K562 (cell line): ENCODE measurements at regions not wholly inside any gene's neighbourhood (a gene's known extent, or its start where the extent isn't known, plus 50 kb on each side); places are given as distances from the start of the nearest gene placed in this dataset.

Experiments used
- ATAC-seq: fragments of 200-7000 bp; cut with Tn5 transposase; 3 replicates; pipeline ENCODE4 v1.9.1; 2020; ENCODE audit warnings: moderate library complexity
- BruUV-seq: library from RNA; stranded (reverse); fragments of 400-500 nt; replicated peaks from 2 replicates; lab custom pipeline; 2021; lab: Mats Ljungman, UMichigan
- CTCF ChIA-PET: fragments of 300-600 bp; formaldehyde crosslinking; extraction: SDS; loops from one replicate; lab custom pipeline; 2021; ENCODE audit warnings: low intra/inter-chr PET ratio; lab: Yijun Ruan, JAX
- POLR2A ChIA-PET: fragments of 300-600, 350-650 bp; sonication (Branson Sonifier 250); formaldehyde crosslinking; extraction: SDS; loops from one replicate; lab custom pipeline; 2021; ENCODE audit warnings: antibody characterized with exemption, inconsistent platforms; lab: Yijun Ruan, JAX
- DNase-seq, 4 experiments: peaks; one replicate each; pipeline versions ENCODE4 v3.0.0 to v3.0.0-alpha.2; 2011 to 2018; ENCODE audit warnings: low spot score in 3 of 4, mixed read lengths in 3 of 4; ENCODE audit errors: extremely low read depth in 1 of 4
- FAIRE-seq: peaks from 2 replicates; lab custom pipeline; 2011; peaks lifted over from hg19 to GRCh38; lab: Jason Lieb, UNC
- H2AFZ ChIP-seq: 2 replicates; pipeline ENCODE4 v1.6.0; 2011; ENCODE audit warnings: low read depth, low read length, control low read depth, inconsistent platforms
- H3K27ac ChIP-seq: fragments of 200-600 bp; 3 replicates; pipeline ENCODE4 v1.8.0; 2011; ENCODE audit warnings: low read depth, mild to moderate bottlenecking, control low read depth, inconsistent platforms, low read length, moderate library complexity, mixed read lengths; ENCODE audit errors: extremely low read depth
- H3K27me3 ChIP-seq, 2 experiments: fragments of 300-600 bp in 1 of 2; 2 replicates in 1 of 2; 3 replicates in 1 of 2; pipeline versions ENCODE4 v1.6.0 to v1.8.0; 2011; ENCODE audit warnings: inconsistent platforms in 2 of 2, low read length in 2 of 2, mild to moderate bottlenecking in 1 of 2, mixed read lengths in 1 of 2, moderate library complexity in 1 of 2; ENCODE audit not compliant: control insufficient read depth in 2 of 2, insufficient read depth in 2 of 2
- H3K36me3 ChIP-seq: fragments of 300-600 bp; 3 replicates; pipeline ENCODE4 v1.8.0; 2011; ENCODE audit warnings: mild to moderate bottlenecking, low read length, inconsistent platforms; ENCODE audit not compliant: control insufficient read depth, insufficient read depth
- H3K4me1 ChIP-seq, 2 experiments: fragments of 200-600 bp in 1 of 2; replicated peaks in 1 of 2; 2 replicates in 1 of 2; 3 replicates in 1 of 2; pipeline versions ENCODE4 v1.5.1 to v1.8.0; 2011; ENCODE audit warnings: inconsistent platforms in 2 of 2, low read length in 2 of 2, mild to moderate bottlenecking in 1 of 2, mixed read lengths in 1 of 2, moderate library complexity in 1 of 2; ENCODE audit not compliant: control insufficient read depth in 2 of 2, insufficient read depth in 2 of 2
- H3K4me2 ChIP-seq: 2 replicates; pipeline ENCODE4 v1.6.1; 2011; ENCODE audit warnings: low read length, control low read depth, inconsistent platforms, mixed read lengths; ENCODE audit not compliant: insufficient read depth
- H3K4me3 ChIP-seq: fragments of 200-600 bp; sonication (generic), shearing (Covaris generic); 2 replicates; pipeline ENCODE4 v1.5.1; 2016; ENCODE audit warnings: control low read depth, inconsistent platforms
- H3K79me2 ChIP-seq: fragments of 200-600 bp; 3 replicates; pipeline ENCODE4 v1.8.0; 2011; ENCODE audit warnings: low read length, inconsistent platforms; ENCODE audit not compliant: control insufficient read depth, insufficient read depth
- H3K9ac ChIP-seq, 2 experiments: 2 replicates each; pipeline versions ENCODE4 v1.6.0 to v1.6.1; 2011; ENCODE audit warnings: low read depth in 2 of 2, low read length in 2 of 2, control low read depth in 1 of 2, inconsistent platforms in 1 of 2, mild to moderate bottlenecking in 1 of 2, mixed read lengths in 1 of 2; ENCODE audit not compliant: insufficient read depth in 1 of 2
- H3K9me1 ChIP-seq: one replicate; pipeline ENCODE4 v1.6.0; 2011; ENCODE audit warnings: inconsistent platforms, mild to moderate bottlenecking, low read length, moderate library complexity; ENCODE audit not compliant: control insufficient read depth, insufficient read depth
- H3K9me3 ChIP-seq: replicated peaks from 2 replicates; pipeline ENCODE4 v1.5.1; 2011; ENCODE audit warnings: low read depth, low read length, inconsistent platforms; ENCODE audit not compliant: control insufficient read depth, insufficient read depth
- H4K20me1 ChIP-seq: replicated peaks from 2 replicates; pipeline ENCODE4 v1.6.1; 2011; ENCODE audit warnings: low read length, inconsistent platforms, mixed read lengths; ENCODE audit not compliant: control insufficient read depth, insufficient read depth
- KDM2B ChIP-seq: fragments of 250-450 bp; sonication (Bioruptor Pico); IDR thresholded peaks from 2 replicates; pipeline ENCODE4 v1.8.0; 2021; ENCODE audit warnings: mild to moderate bottlenecking, moderate library complexity
- MEIS2 ChIP-seq: fragments of 450-650 bp; IDR thresholded peaks from 2 replicates; pipeline ENCODE4 v1.6.1; 2014; ENCODE audit warnings: mild to moderate bottlenecking; ENCODE audit not compliant: partially characterized antibody
- NFE2L1 ChIP-seq: fragments of 450-650 bp; IDR thresholded peaks from 2 replicates; pipeline ENCODE4 v1.6.1; 2016; ENCODE audit warnings: missing genetic modification characterization, low read depth, mild to moderate bottlenecking, missing compliant biosample characterization, moderate library complexity, borderline replicate concordance
- NFRKB ChIP-seq: fragments of 450-650 bp; IDR thresholded peaks from 2 replicates; pipeline ENCODE4 v1.6.1; 2016; ENCODE audit warnings: low read depth
- PTRF ChIP-seq: fragments of 450-650 bp; IDR thresholded peaks from 2 replicates; pipeline ENCODE4 v1.6.1; 2016; ENCODE audit warnings: mild to moderate bottlenecking, missing genetic modification characterization, missing compliant biosample characterization
- TAF7 ChIP-seq: fragments of 450-650 bp; IDR thresholded peaks from 2 replicates; pipeline ENCODE4 v1.6.1; 2016; ENCODE audit warnings: missing genetic modification characterization, missing compliant biosample characterization
- YBX1 ChIP-seq: fragments of 450-650 bp; IDR thresholded peaks from 2 replicates; pipeline ENCODE4 v1.7.1; 2016; ENCODE audit warnings: mild to moderate bottlenecking
- ZNF696 ChIP-seq: fragments of 250-450 bp; sonication (Bioruptor Pico); conservative IDR thresholded peaks from 2 replicates; pipeline ENCODE4 v1.4.0; 2020; ENCODE audit warnings: mild to moderate bottlenecking, moderate library complexity
- WGBS: fragments of 100-300 bp; shearing (Covaris generic); methylation state at CpG from one replicate; pipeline ENCODE4 v1.1.6; 2016; ENCODE audit warnings: low coverage, mixed read lengths; ENCODE audit not compliant: insufficient coverage; ENCODE audit errors: missing lambda C conversion rate; 5-methylcytosine and 5-hydroxymethylcytosine counted together
- in situ Hi-C: fragments of 300-500 bp; cut with MboI; formaldehyde crosslinking; loops from 4 replicates; pipeline ENCODE4 v1.15.0; 2018; ENCODE audit warnings: inconsistent platforms, mixed read lengths
- intact Hi-C: fragments of 100-400 bp; cut with micrococcal nuclease; formaldehyde crosslinking; loops from 2 replicates; pipeline ENCODE4 v1.14.2; 2022
- TF ChIP-seq, protein P1 (sequence below): sonication (generic); formaldehyde crosslinking; IDR thresholded peaks from 2 replicates; pipeline ENCODE4 v1.8.0; 2022; ENCODE audit warnings: mild to moderate bottlenecking, missing genetic modification reagents
- TF ChIP-seq, protein P2 (sequence below): fragments of 450-650 bp; formaldehyde crosslinking; IDR thresholded peaks from 2 replicates; pipeline ENCODE4 v1.4.0; 2020; ENCODE audit warnings: mild to moderate bottlenecking, moderate library complexity
- TF ChIP-seq, protein P3 (sequence below): fragments of 250-450 bp; sonication (Bioruptor Pico); IDR thresholded peaks from 2 replicates; pipeline ENCODE4 v1.5.0; 2021
- TF ChIP-seq, protein P4 (sequence below): sonication (generic); formaldehyde crosslinking; IDR thresholded peaks from 2 replicates; pipeline ENCODE4 v1.8.0; 2022; ENCODE audit warnings: missing genetic modification reagents, mild to moderate bottlenecking, moderate library complexity, borderline replicate concordance

DNA sequence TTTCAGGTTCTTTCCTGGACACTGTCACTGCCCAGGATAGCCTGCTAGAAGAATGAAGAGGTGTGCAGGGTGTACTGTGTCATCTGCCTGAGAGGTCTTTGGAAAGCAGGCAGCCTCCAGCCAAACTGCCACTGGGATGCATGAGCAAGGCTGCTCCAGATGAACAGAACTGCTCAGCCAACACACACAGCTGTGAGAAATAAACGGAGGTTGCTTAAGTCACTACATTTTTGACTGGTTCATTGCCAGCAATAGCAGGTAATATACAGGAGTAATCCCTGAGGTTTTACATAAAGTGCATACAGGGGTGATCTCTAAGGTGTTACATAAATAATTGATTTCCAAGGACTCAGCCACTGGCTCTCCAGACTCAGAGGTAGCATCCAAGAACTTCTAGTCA lies 516.9 kb downstream of the BRINP3 start:
- Histone ChIP-seq H2AFZ (no peak overlapping the region), H3K27me3 (no peaks in the 10 kb centered on the region), H4K20me1 (no peaks in the 10 kb centered on the region), H3K4me1 (no peaks in the 10 kb centered on the region), H3K27ac (no peak overlapping the region), H3K9ac (no peak overlapping the region), H3K9me1 (no peaks in the 10 kb centered on the region), H3K79me2 (no peaks in the 10 kb centered on the region), H3K36me3 (no peaks in the 10 kb centered on the region), H3K9me3 (peaks cover 2% of the 10 kb centered on the region; the same call in 1 of the 2 replicates), H3K4me2 (no peak overlapping the region), H3K4me3 (no peak overlapping the region)
- in situ Hi-C loops (no loop called here), intact Hi-C loops (no loop called here)
- TF ChIP-seq, protein P1, sequence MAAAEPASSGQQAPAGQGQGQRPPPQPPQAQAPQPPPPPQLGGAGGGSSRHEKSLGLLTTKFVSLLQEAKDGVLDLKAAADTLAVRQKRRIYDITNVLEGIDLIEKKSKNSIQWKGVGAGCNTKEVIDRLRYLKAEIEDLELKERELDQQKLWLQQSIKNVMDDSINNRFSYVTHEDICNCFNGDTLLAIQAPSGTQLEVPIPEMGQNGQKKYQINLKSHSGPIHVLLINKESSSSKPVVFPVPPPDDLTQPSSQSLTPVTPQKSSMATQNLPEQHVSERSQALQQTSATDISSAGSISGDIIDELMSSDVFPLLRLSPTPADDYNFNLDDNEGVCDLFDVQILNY = no peak
- no peak for TF ChIP-seq KDM2B (CRISPR knock-in tag)
- TF ChIP-seq, protein P2, sequence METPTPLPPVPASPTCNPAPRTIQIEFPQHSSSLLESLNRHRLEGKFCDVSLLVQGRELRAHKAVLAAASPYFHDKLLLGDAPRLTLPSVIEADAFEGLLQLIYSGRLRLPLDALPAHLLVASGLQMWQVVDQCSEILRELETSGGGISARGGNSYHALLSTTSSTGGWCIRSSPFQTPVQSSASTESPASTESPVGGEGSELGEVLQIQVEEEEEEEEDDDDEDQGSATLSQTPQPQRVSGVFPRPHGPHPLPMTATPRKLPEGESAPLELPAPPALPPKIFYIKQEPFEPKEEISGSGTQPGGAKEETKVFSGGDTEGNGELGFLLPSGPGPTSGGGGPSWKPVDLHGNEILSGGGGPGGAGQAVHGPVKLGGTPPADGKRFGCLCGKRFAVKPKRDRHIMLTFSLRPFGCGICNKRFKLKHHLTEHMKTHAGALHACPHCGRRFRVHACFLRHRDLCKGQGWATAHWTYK (CRISPR knock-in tag) = no peak
- TF ChIP-seq NFE2L1 (tag) = no peak
- TF ChIP-seq PTRF (tag) = no peak
- no peak for TF ChIP-seq TAF7 (tag)
- TF ChIP-seq, protein P3, sequence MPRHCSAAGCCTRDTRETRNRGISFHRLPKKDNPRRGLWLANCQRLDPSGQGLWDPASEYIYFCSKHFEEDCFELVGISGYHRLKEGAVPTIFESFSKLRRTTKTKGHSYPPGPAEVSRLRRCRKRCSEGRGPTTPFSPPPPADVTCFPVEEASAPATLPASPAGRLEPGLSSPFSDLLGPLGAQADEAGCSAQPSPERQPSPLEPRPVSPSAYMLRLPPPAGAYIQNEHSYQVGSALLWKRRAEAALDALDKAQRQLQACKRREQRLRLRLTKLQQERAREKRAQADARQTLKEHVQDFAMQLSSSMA (CRISPR knock-in tag) = no peak
- TF ChIP-seq YBX1 = no peak
- no peak for TF ChIP-seq MEIS2
- TF ChIP-seq, protein P4, sequence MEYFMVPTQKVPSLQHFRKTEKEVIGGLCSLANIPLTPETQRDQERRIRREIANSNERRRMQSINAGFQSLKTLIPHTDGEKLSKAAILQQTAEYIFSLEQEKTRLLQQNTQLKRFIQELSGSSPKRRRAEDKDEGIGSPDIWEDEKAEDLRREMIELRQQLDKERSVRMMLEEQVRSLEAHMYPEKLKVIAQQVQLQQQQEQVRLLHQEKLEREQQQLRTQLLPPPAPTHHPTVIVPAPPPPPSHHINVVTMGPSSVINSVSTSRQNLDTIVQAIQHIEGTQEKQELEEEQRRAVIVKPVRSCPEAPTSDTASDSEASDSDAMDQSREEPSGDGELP (CRISPR knock-in tag) = no peak
- no peak for TF ChIP-seq NFRKB
- no peak for TF ChIP-seq ZNF696 (CRISPR knock-in tag)
- CTCF ChIA-PET = no interaction called here
- ATAC-seq (no peak), DNase-seq (no peak), FAIRE-seq (no peak)
- no TSS peak for BruUV-seq
- POLR2A ChIA-PET = no interaction called here
- WGBS = 0% methylated on average over 1 of the region's 1 CpG
